ENCODE measurements at regions not wholly inside any gene's neighbourhood (a gene's known extent, or its start where the extent isn't known, plus 50 kb on each side); places are given as distances from the start of the nearest gene placed in this dataset.

- TF ChIP-seq CTCF (IDR thresholded peaks at IDR 0.05; ENCODE audit: insufficient read depth, low read length) (no peak), POLR2AphosphoS5 (IDR thresholded peaks at IDR 0.05; ENCODE audit: low read depth) (no peak), REST (IDR thresholded peaks at IDR 0.05; ENCODE audit: insufficient replicate concordance, low read depth) (no peak)
Measured at GRCh38 chr14:83994020-83994419, 1535.9 kb upstream of the FLRT2 start.
